HL-60 (cell line): ENCODE measurements at regions not wholly inside any gene's neighbourhood (a gene's known extent, or its start where the extent isn't known, plus 50 kb on each side); places are given as distances from the start of the nearest gene placed in this dataset.

Experiments
- CTCF ChIP-seq: IDR thresholded peaks from one replicate; pipeline ENCODE4 v1.5.1; 2011; ENCODE audit warnings: low read length, control low read depth, inconsistent platforms; ENCODE audit not compliant: insufficient read depth
- REST ChIP-seq: IDR thresholded peaks from 2 replicates; pipeline ENCODE4 v1.6.1; 2012; ENCODE audit warnings: low read depth; ENCODE audit not compliant: insufficient replicate concordance

- no peak for TF ChIP-seq CTCF
- no peak for TF ChIP-seq REST
Observed at GRCh38 chr3:153633407-153633806, 471.4 kb downstream of the RAP2B start.
